Endothelial cell (in vitro differentiated cells): ENCODE measurements at regions not wholly inside any gene's neighbourhood (a gene's known extent, or its start where the extent isn't known, plus 50 kb on each side); places are given as distances from the start of the nearest gene placed in this dataset.

ENCODE experiments used
- DNase-seq: peaks from one replicate; pipeline ENCODE4 v3.0.0; 2021; ENCODE audit warnings: low spot score
- H3K27ac Mint-ChIP-seq: one replicate; pipeline ENCODE4 v1.8.0; 2021; ENCODE audit warnings: mixed read lengths, inconsistent platforms; ENCODE audit not compliant: unreplicated experiment
- H3K27me3 Mint-ChIP-seq: one replicate; pipeline ENCODE4 v1.8.0; 2021; ENCODE audit warnings: mild to moderate bottlenecking, moderate library complexity, mixed read lengths, inconsistent platforms; ENCODE audit not compliant: unreplicated experiment
- H3K36me3 Mint-ChIP-seq: one replicate; pipeline ENCODE4 v1.8.0; 2021; ENCODE audit warnings: mild to moderate bottlenecking, low read depth, mixed read lengths, inconsistent platforms; ENCODE audit not compliant: unreplicated experiment
- H3K4me1 Mint-ChIP-seq: one replicate; pipeline ENCODE4 v1.8.0; 2021; ENCODE audit warnings: mild to moderate bottlenecking, mixed read lengths, inconsistent platforms; ENCODE audit not compliant: unreplicated experiment
- H3K4me3 Mint-ChIP-seq: one replicate; pipeline ENCODE4 v1.8.0; 2021; ENCODE audit warnings: mild to moderate bottlenecking, mixed read lengths, inconsistent platforms; ENCODE audit not compliant: unreplicated experiment
- H3K9me3 Mint-ChIP-seq: one replicate; pipeline ENCODE4 v1.8.0; 2021; ENCODE audit warnings: mixed read lengths, inconsistent platforms; ENCODE audit not compliant: unreplicated experiment
- TF ChIP-seq, protein P1 (sequence below): fragments of 200-600 bp; sonication (generic); IDR thresholded peaks from one replicate; pipeline ENCODE4 v1.5.0; 2021; ENCODE audit warnings: antibody characterized with exemption; ENCODE audit not compliant: unreplicated experiment

- H3K27ac Mint-ChIP-seq, result no peak overlapping the region
- TF ChIP-seq, protein P1, sequence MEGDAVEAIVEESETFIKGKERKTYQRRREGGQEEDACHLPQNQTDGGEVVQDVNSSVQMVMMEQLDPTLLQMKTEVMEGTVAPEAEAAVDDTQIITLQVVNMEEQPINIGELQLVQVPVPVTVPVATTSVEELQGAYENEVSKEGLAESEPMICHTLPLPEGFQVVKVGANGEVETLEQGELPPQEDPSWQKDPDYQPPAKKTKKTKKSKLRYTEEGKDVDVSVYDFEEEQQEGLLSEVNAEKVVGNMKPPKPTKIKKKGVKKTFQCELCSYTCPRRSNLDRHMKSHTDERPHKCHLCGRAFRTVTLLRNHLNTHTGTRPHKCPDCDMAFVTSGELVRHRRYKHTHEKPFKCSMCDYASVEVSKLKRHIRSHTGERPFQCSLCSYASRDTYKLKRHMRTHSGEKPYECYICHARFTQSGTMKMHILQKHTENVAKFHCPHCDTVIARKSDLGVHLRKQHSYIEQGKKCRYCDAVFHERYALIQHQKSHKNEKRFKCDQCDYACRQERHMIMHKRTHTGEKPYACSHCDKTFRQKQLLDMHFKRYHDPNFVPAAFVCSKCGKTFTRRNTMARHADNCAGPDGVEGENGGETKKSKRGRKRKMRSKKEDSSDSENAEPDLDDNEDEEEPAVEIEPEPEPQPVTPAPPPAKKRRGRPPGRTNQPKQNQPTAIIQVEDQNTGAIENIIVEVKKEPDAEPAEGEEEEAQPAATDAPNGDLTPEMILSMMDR, result no peak
- H3K9me3 Mint-ChIP-seq, result no peaks in the 10 kb centered on the region
- peaks cover 12% of the 10 kb centered on the region for H3K27me3 Mint-ChIP-seq
- no peak overlapping the region for H3K4me3 Mint-ChIP-seq
- no peak for DNase-seq
- no peaks in the 10 kb centered on the region for H3K36me3 Mint-ChIP-seq
- H3K4me1 Mint-ChIP-seq, result peaks cover 11% of the 10 kb centered on the region
These were observed 122.3 kb downstream of the CEBPB start for GRCh38 chr20:50312682-50313521.

DNA sequence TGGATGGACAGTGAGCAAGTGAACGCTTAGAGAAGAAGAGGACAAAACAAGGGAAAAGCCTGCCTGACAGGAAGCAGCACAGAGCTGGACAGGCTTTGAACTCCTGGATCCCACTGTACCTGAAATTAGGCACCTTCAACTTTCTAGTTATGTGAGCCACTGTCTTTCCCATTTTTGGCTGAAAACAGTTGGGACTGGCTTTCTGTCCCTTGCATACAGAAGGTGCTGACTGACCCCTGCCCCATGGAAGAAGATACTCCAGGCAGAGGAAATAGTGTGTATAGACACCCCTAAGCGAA lies 122.8 kb downstream of the CEBPB start:
- no peak for DNase-seq
- TF ChIP-seq, protein P1, result no peak
- no peaks in the 10 kb centered on the region for H3K36me3 Mint-ChIP-seq
- H3K27ac Mint-ChIP-seq, result no peak overlapping the region
- H3K4me1 Mint-ChIP-seq, result peaks cover 5% of the 10 kb centered on the region
- H3K27me3 Mint-ChIP-seq, result peaks cover 11% of the 10 kb centered on the region
- no peak overlapping the region for H3K4me3 Mint-ChIP-seq
- no peaks in the 10 kb centered on the region for H3K9me3 Mint-ChIP-seq

DNA sequence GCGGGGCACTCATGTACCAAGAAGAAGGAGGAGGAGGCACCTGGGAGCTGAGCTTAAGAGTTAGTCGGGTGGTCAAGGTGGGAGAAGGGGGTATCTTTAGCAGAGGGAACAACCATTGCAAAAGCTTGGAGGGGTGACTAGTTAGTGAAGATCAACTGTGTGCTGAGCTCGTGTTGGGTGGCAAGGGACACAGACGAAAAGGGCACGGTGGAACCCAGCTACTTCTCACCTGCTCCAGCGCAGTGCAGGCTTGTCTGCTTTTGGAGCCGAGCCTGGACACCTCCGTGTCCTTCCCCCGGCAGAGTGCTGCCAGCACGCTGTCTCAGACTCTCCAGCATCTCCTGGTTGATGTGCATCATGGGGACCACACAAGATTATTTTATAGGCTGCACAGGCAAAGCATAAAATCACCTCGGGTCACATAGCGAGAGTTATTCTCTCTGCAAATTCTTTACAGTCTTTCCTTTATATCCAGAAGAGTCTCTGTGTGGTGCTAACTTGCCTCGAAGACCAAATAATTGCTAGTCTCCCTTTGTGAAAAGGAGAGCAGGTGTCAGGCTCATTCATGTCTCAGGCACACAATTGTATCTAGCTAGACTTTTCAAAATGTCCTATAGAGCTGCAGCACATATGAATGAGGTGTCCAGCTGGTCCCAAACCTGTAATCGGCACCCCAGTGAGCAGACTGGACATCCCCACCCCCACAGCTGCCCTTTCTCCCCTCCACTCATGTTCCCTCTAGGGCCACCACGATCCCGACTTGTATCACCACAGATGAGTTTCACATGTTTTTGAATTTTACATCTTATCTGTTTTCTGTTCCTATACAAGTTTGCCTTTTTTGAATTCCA lies 123.4 kb downstream of the CEBPB start:
- no peak overlapping the region for H3K4me3 Mint-ChIP-seq
- H3K27me3 Mint-ChIP-seq, result peaks cover 11% of the 10 kb centered on the region
- H3K36me3 Mint-ChIP-seq, result no peaks in the 10 kb centered on the region
- TF ChIP-seq, protein P1, result no peak
- DNase-seq, result no peak
- H3K27ac Mint-ChIP-seq, result no peak overlapping the region
- peaks cover 5% of the 10 kb centered on the region for H3K4me1 Mint-ChIP-seq
- no peaks in the 10 kb centered on the region for H3K9me3 Mint-ChIP-seq

DNA sequence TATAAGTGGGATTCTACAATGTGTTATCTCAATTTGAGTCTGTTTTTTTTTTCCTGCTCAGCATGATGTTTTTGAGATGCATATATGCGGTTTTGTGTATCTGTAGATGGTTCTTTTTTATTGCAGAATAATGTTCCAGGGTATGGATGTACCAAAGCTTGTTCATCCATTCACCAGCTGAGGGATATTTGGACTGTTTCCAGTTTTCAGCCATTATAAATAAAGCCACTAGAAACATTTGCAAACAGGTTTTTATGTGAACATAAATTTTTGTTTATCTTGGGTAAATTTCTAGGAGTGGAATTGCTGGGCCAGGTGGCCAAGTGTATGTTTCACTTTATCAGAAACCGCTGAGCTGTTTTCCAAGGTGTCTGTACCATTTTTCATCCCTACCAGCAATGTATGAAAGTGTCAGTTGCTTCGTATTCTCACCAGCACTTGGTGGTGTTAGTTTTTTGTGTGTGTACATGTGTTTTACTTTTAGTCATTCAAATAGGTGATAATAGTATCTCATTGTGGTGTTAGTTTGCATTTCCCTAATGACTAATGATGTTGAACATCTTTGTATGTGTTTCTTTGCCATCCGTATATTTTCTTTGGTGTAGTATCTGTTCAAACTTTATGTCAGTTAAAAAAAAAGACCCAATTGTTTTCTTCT lies 124.2 kb downstream of the CEBPB start:
- H3K4me1 Mint-ChIP-seq, result no peaks in the 10 kb centered on the region
- TF ChIP-seq, protein P1, result no peak
- H3K9me3 Mint-ChIP-seq, result no peaks in the 10 kb centered on the region
- no peaks in the 10 kb centered on the region for H3K36me3 Mint-ChIP-seq
- H3K27ac Mint-ChIP-seq, result no peak overlapping the region
- no peak overlapping the region for H3K4me3 Mint-ChIP-seq
- H3K27me3 Mint-ChIP-seq, result peaks cover 11% of the 10 kb centered on the region
- DNase-seq, result no peak
